ENCODE measurements at regions not wholly inside any gene's neighbourhood (a gene's known extent, or its start where the extent isn't known, plus 50 kb on each side); places are given as distances from the start of the nearest gene placed in this dataset.

DNA sequence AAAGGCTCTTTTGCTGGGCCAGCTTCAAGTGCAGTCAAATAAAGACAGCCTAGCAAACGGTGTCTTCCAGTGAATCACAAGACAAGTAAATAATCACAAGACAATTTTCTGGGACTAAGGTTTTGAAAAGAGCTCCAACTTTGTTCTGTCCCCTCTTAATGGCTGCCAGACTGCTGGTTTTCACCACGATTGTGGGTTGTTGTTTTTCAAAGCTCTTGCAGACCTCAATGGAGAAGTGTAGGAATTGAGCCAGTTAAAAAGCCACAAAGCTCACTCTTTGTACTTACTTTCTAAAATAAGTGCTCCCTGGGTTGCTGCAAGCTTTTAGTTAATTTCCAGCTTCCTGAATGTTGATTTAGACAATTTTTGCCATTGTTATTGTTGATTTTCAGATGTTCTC lies 405.8 kb upstream of the HTR2C start:
- TF ChIP-seq, protein P1, sequence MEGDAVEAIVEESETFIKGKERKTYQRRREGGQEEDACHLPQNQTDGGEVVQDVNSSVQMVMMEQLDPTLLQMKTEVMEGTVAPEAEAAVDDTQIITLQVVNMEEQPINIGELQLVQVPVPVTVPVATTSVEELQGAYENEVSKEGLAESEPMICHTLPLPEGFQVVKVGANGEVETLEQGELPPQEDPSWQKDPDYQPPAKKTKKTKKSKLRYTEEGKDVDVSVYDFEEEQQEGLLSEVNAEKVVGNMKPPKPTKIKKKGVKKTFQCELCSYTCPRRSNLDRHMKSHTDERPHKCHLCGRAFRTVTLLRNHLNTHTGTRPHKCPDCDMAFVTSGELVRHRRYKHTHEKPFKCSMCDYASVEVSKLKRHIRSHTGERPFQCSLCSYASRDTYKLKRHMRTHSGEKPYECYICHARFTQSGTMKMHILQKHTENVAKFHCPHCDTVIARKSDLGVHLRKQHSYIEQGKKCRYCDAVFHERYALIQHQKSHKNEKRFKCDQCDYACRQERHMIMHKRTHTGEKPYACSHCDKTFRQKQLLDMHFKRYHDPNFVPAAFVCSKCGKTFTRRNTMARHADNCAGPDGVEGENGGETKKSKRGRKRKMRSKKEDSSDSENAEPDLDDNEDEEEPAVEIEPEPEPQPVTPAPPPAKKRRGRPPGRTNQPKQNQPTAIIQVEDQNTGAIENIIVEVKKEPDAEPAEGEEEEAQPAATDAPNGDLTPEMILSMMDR (conservative IDR thresholded peaks at IDR 0.05; ENCODE audit: low read depth in 2 of 2), result no peak
- no peak for TF ChIP-seq ZNF114 (CRISPR knock-in tag; IDR thresholded peaks at IDR 0.05)
- TF ChIP-seq POLR2AphosphoS5 (IDR thresholded peaks at IDR 0.05; ENCODE audit: low read depth), result no peak
- TF ChIP-seq, protein P2, sequence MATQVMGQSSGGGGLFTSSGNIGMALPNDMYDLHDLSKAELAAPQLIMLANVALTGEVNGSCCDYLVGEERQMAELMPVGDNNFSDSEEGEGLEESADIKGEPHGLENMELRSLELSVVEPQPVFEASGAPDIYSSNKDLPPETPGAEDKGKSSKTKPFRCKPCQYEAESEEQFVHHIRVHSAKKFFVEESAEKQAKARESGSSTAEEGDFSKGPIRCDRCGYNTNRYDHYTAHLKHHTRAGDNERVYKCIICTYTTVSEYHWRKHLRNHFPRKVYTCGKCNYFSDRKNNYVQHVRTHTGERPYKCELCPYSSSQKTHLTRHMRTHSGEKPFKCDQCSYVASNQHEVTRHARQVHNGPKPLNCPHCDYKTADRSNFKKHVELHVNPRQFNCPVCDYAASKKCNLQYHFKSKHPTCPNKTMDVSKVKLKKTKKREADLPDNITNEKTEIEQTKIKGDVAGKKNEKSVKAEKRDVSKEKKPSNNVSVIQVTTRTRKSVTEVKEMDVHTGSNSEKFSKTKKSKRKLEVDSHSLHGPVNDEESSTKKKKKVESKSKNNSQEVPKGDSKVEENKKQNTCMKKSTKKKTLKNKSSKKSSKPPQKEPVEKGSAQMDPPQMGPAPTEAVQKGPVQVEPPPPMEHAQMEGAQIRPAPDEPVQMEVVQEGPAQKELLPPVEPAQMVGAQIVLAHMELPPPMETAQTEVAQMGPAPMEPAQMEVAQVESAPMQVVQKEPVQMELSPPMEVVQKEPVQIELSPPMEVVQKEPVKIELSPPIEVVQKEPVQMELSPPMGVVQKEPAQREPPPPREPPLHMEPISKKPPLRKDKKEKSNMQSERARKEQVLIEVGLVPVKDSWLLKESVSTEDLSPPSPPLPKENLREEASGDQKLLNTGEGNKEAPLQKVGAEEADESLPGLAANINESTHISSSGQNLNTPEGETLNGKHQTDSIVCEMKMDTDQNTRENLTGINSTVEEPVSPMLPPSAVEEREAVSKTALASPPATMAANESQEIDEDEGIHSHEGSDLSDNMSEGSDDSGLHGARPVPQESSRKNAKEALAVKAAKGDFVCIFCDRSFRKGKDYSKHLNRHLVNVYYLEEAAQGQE (IDR thresholded peaks at IDR 0.05; ENCODE audit: unreplicated experiment), result no peak
- TF ChIP-seq EZH2 (IDR thresholded peaks at IDR 0.05; ENCODE audit: low read depth, unreplicated experiment), result no peak

Measured in GM23338 (cell line).